Rectal smooth muscle tissue (tissue), 1 donor: ENCODE measurements at regions not wholly inside any gene's neighbourhood (a gene's known extent, or its start where the extent isn't known, plus 50 kb on each side); places are given as distances from the start of the nearest gene placed in this dataset.
"Not testable (repeated sequence)": the region's sequence is repeated elsewhere in the genome, so short reads cannot be mapped to it uniquely, and the experiment has no call there.

Source experiments
- H3K27ac ChIP-seq: one replicate; pipeline ENCODE4 v1.7.0; 2013; ENCODE audit warnings: low read depth, low read length, inconsistent platforms
- H3K27me3 ChIP-seq: one replicate; pipeline ENCODE4 v1.7.0; 2013; ENCODE audit warnings: low read length; ENCODE audit not compliant: control insufficient read depth, insufficient read depth
- H3K36me3 ChIP-seq: one replicate; pipeline ENCODE4 v1.7.0; 2013; ENCODE audit warnings: low read length; ENCODE audit not compliant: control insufficient read depth, insufficient read depth
- H3K4me1 ChIP-seq: one replicate; pipeline ENCODE4 v1.7.0; 2013; ENCODE audit warnings: low read length; ENCODE audit not compliant: control insufficient read depth, insufficient read depth
- H3K4me3 ChIP-seq: one replicate; pipeline ENCODE4 v1.7.0; 2013; ENCODE audit warnings: low read length
- H3K9ac ChIP-seq: one replicate; pipeline ENCODE4 v1.7.0; 2013; ENCODE audit warnings: low read length

GRCh38 chr1:217133092-217133491, 409.9 kb upstream of the ESRRG start:
- Histone ChIP-seq H3K27me3 (peaks cover 17% of the 10 kb centered on the region), H3K4me1 (no peaks in the 10 kb centered on the region), H3K9ac (no peak overlapping the region), H3K36me3 (no peaks in the 10 kb centered on the region), H3K27ac (no peak overlapping the region), H3K4me3 (no peak overlapping the region)

GRCh38 chr1:217123340-217123739, 400.1 kb upstream of the ESRRG start:
- not testable (repeated sequence) for H3K27ac ChIP-seq, H3K27me3 ChIP-seq, H3K4me1 ChIP-seq, H3K36me3 ChIP-seq, H3K9ac ChIP-seq, H3K4me3 ChIP-seq

- H3K9ac ChIP-seq: no peak overlapping the region
Measured at GRCh38 chr1:217117973-217118465, 394.8 kb upstream of the ESRRG start.

GRCh38 chr1:217115404-217116380, 392.5 kb upstream of the ESRRG start:
- H3K4me3 ChIP-seq: no peak overlapping the region
- H3K9ac ChIP-seq: no peak overlapping the region
- no peaks in the 10 kb centered on the region for H3K27me3 ChIP-seq
- H3K36me3 ChIP-seq: no peaks in the 10 kb centered on the region
- H3K27ac ChIP-seq: no peak overlapping the region
- no peaks in the 10 kb centered on the region for H3K4me1 ChIP-seq

More at GRCh38 chr1:217117973-217118465, 394.8 kb upstream of the ESRRG start:
- no peaks in the 10 kb centered on the region for H3K27me3 ChIP-seq
- H3K4me1 ChIP-seq: no peaks in the 10 kb centered on the region
- H3K4me3 ChIP-seq: no peak overlapping the region
- H3K36me3 ChIP-seq: no peaks in the 10 kb centered on the region
- H3K27ac ChIP-seq: no peak overlapping the region

DNA sequence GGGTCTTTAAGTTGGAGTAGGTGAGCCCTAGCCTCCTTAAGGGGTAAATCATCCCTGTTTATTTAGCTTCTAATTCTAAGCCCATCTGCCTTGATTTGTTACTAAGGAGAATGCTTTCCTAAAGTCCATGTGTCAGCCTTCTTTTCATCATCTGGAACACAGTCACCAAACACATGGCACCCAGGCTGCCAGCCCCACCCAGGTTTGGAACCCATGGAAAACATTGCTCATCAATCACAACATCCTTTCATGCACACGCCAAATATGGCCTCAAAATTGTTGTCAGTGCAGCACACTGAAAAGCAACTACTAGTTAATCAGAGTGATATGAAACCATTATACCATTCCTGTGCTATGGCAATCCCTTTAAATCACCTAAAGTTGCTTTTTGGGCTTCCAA, 386.7 kb upstream of the ESRRG start:
- H3K27me3 ChIP-seq: no peaks in the 10 kb centered on the region
- no peak overlapping the region for H3K9ac ChIP-seq
- H3K36me3 ChIP-seq: no peaks in the 10 kb centered on the region
- no peak overlapping the region for H3K27ac ChIP-seq
- no peaks in the 10 kb centered on the region for H3K4me1 ChIP-seq
- no peak overlapping the region for H3K4me3 ChIP-seq

DNA sequence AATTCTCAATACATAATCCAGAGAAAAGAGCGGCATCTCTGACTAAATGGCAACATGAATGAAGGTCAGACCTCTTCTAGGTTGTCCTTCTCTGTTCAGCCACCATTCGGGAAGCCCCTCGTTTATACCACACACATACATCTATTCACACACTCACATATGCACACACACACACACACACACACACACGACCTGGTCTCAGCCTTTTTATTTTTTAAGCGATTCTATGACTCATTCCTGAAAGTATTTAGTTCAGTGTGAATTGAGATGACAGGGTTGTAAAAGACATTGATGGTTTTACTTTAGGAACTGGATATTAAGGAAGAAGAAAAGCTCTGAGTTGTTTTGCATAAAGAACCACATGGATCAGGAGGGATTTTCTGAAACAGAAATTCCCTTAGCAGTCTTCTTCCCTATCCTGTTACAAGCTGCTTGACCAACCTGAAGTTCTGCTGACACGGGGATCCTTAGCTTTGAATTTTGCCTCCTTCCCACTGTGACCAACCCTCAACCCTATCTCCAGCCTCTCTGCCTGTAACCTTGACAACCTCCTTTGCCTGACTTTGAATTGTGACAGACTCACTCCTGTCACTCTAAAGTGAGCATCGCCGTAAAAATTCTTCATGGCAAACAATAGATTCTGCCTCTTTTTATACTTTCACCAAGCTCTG, 383.1 kb upstream of the ESRRG start:
- Histone ChIP-seq H3K27ac (no peak overlapping the region), H3K9ac (no peak overlapping the region), H3K36me3 (no peaks in the 10 kb centered on the region), H3K4me3 (no peak overlapping the region), H3K4me1 (no peaks in the 10 kb centered on the region), H3K27me3 (no peaks in the 10 kb centered on the region)

DNA sequence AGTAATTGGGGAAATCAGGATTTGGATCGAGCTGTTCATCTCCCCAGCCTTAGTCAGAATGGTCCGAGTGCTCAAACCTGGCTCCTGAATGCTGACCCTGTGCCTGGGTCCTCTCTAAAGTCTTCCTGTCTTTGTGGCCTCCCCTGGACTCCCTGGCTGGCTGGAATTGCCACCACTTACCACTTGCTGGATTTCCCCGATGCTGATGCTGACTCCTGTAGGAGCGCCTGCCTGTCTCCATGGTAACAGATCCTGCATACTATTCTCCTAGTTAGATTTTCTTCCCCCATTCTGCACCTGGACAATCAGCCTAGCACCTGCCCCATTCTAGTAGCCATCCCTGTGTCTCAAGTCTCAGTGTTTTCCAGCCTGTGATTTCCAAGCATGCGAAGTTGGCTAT, 382.2 kb upstream of the ESRRG start:
- H3K27ac ChIP-seq: no peak overlapping the region
- H3K9ac ChIP-seq: no peak overlapping the region
- no peaks in the 10 kb centered on the region for H3K4me1 ChIP-seq
- no peak overlapping the region for H3K4me3 ChIP-seq
- H3K27me3 ChIP-seq: no peaks in the 10 kb centered on the region
- H3K36me3 ChIP-seq: no peaks in the 10 kb centered on the region

- Histone ChIP-seq H3K9ac (no peak overlapping the region), H3K36me3 (no peaks in the 10 kb centered on the region), H3K4me3 (no peak overlapping the region), H3K27me3 (no peaks in the 10 kb centered on the region), H3K27ac (no peak overlapping the region), H3K4me1 (no peaks in the 10 kb centered on the region)
Measured at GRCh38 chr1:217097819-217098218, 374.6 kb upstream of the ESRRG start.

DNA sequence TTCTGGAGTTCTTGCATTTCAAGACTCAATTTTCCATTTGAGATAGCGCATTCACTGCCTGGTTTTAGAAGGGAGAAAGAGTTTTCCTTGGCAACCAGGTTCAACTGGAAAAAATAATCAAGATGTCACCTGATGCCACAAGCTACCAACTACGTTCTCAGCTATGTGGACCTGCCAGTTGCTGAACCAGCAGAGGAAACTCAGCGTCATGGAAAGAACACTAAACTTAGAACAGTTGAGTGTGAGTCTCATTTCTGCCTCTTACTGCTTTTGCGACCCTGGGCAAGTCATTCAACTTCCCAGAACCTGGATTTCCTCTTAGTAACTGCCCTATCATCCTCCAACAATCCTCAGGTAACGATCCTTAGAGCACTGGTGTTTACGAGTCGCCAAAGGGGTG, 373.0 kb upstream of the ESRRG start:
- no peaks in the 10 kb centered on the region for H3K27me3 ChIP-seq
- no peak overlapping the region for H3K4me3 ChIP-seq
- no peaks in the 10 kb centered on the region for H3K36me3 ChIP-seq
- H3K27ac ChIP-seq: no peak overlapping the region
- no peak overlapping the region for H3K9ac ChIP-seq
- H3K4me1 ChIP-seq: no peaks in the 10 kb centered on the region

DNA sequence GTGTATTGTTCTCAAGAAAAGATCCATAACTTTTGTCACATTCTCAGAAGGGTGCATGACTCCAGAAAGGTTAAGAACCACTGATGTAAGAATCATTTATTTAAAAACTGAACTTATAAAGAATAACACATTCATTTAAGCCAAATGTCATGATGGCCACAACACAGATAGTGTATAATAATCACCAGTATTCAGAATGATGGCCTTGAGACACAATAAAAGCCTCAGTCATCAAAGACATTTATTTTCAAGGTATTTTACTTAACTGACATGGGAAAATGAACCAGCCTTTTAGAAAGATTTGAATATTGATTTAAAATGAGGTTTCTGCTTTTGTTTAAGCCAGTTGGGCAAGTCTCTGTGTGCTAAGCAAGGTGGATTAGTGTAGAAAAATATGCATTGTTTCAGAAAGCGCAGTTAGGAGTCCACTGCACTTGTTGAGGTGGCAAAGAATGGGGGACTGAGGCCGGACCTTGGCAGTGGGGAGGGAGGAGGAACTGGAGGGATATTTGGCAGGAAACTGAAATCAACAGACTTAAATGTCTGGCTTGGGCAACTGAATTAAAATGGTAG, 371.9 kb upstream of the ESRRG start:
- H3K27ac ChIP-seq: no peak overlapping the region
- H3K4me3 ChIP-seq: no peak overlapping the region
- peaks cover 3% of the 10 kb centered on the region for H3K4me1 ChIP-seq
- H3K27me3 ChIP-seq: no peaks in the 10 kb centered on the region
- H3K9ac ChIP-seq: no peak overlapping the region
- H3K36me3 ChIP-seq: no peaks in the 10 kb centered on the region

DNA sequence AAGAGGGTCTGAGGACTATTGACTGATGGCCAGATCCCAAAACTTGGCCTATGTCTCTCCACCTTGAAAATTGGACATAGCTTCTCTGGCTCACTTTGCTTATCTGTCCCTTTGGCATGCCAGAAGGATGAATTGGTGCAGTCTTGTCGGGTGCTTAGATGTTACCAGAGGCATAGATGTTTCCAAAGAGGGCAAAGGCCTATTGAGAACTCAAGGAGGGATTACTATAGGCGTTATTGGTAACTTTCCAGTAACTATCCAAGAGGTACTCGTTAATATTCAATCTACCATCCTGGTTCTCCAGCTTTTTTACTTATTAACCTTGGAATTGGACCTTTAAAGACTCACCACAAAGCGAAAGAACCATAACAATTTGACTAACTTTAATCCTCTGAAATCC, 368.3 kb upstream of the ESRRG start:
- Histone ChIP-seq H3K36me3 (no peaks in the 10 kb centered on the region), H3K27ac (no peak overlapping the region), H3K27me3 (no peaks in the 10 kb centered on the region), H3K4me1 (peaks cover 3% of the 10 kb centered on the region), H3K9ac (no peak overlapping the region), H3K4me3 (no peak overlapping the region)

DNA sequence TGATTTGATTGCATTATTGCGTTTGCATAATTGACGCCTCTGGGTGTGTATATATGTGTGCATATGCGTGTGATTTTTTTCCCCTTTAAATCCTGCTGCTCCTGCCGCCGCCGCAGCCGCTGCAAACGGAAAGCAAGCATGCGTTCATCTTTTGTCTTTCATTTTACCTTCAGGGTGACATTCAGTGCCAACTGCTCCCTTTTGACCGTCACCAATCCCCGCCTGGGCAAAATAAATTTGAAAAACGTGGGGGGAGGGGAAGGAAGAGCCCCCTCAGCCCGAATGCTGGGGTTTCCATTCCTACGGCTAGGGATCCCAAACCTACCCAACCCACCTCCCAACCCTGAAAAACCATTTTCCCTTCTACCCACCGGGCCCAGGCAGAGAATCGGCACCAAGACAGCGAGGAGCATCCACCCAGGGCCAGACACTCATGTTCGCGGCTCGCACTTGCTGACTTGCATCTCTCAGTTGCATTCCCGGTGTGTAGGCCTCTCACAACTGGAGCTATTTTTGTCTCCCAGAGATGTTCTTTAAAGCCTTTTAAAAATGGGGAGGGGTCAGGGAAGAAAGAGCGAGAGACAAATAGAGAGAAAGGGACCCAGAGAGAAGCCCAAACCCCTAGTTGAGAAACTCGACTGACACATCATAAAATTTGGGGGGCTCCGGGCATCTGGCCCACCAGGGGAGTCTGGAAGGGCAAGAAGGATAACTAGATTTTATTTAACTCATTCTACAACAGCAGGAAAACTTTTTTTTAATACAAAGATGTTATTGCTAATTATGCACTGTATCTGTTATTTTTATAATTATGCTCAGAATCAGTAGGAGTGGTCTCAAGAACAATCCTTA, 367.1 kb upstream of the ESRRG start:
- H3K27me3 ChIP-seq: no peaks in the 10 kb centered on the region

More for the DNA sequence above, 367.1 kb upstream of the ESRRG start:
- peaks cover 3% of the 10 kb centered on the region for H3K4me1 ChIP-seq
- H3K4me3 ChIP-seq: peak overlapping the region; percentile 74
- H3K9ac ChIP-seq: no peak overlapping the region
- H3K27ac ChIP-seq: peak overlapping the region; percentile 56
- no peaks in the 10 kb centered on the region for H3K36me3 ChIP-seq
